Transverse colon (tissue), 3 donors: ENCODE measurements at regions not wholly inside any gene's neighbourhood (a gene's known extent, or its start where the extent isn't known, plus 50 kb on each side); places are given as distances from the start of the nearest gene placed in this dataset.

Source experiments
- CTCF ChIP-seq, 5 experiments: fragments of 200-600 bp in 3 of 5; fragments of 450-650 bp in 2 of 5; sonication (generic) in 3 of 5; IDR thresholded peaks; 1 replicate in 2 of 5; 2 replicates in 3 of 5; pipeline ENCODE4 v1.5.1; 2016 to 2017; ENCODE audit warnings: antibody characterized with exemption in 5 of 5, inconsistent platforms in 3 of 5, mild to moderate bottlenecking in 2 of 5, moderate library complexity in 1 of 5
- POLR2A ChIP-seq: fragments of 450-650 bp; IDR thresholded peaks from one replicate; pipeline ENCODE4 v1.6.1; 2016; ENCODE audit warnings: antibody characterized with exemption, mild to moderate bottlenecking, moderate library complexity

- no peak for TF ChIP-seq CTCF (IDR thresholded peaks at IDR 0.05)
- TF ChIP-seq POLR2A: no peak
These were observed 136.3 kb downstream of the DNAJB6 start for GRCh38 chr7:157473051-157473569.
